HG03159 (cell line): ENCODE measurements at regions not wholly inside any gene's neighbourhood (a gene's known extent, or its start where the extent isn't known, plus 50 kb on each side); places are given as distances from the start of the nearest gene placed in this dataset.
A peak's percentile ranks its signal among the peaks of the same experiment; 100 is the strongest.
"Not testable (repeated sequence)": the region's sequence is repeated elsewhere in the genome, so short reads cannot be mapped to it uniquely, and the experiment has no call there.

Experiments
- ATAC-seq: cut with Tn5 transposase; IDR thresholded peaks from one replicate; pipeline ENCODE4 v1.9.1; 2021; ENCODE audit warnings: mild to moderate bottlenecking, moderate library complexity; ENCODE audit not compliant: unreplicated experiment

DNA sequence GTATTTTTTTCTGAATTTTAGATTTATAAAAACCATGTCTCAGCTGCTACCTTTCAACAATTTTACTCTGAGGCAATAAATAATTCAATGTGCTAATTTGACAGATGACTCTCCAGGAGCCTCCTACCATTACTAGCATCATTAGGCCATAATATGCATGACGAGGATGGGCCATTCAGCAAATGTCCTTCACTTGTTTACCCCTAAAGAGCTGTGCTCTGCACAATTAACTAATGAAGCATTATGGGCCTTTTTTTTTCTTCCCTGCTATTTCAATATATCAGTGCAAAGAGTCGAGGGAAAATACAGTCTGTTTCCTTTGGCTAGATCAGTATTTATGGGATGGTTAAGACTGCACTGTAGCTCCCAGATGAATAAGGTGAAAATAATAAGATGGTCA lies 627.2 kb downstream of the ISL1 start:
- ATAC-seq, result no peak

DNA sequence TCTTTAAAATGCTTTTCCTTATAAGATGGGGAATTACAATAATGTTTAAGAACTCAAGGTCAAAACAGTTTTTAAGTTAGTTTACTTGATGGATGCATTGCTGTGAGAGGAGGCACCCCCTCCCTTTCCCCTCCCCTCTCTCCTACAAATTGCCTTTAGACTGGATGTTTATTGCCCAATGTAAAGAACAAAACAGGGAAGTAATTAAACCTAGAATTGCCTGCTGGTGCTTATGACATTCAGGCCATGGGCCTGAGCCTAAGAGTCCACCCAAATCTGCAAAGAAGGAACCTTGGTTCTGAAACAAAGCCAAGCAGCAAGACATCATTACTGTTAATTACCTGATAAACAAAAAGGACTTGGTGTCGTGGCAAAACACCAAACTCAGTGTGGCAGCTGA lies 630.3 kb downstream of the ISL1 start:
- ATAC-seq, result no peak

DNA sequence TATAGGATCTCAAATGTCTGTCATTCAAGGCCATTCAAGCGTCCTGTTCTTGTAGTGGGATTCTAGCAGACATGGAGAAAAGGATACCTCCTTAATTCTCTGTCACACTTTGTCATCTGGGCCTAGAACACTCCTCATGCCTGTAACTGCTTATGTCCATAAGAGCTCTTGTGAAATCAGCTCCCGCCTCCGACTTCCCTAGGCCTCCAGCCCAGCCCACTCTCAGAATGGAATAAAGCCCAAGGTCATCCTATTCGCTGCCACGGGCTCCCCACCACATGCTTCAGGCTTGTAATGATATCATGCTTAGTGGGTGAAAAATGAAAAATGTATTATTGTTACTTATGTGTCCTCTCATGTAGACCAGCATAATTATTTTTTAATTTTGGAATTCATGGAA lies 632.5 kb downstream of the ISL1 start:
- no peak for ATAC-seq

DNA sequence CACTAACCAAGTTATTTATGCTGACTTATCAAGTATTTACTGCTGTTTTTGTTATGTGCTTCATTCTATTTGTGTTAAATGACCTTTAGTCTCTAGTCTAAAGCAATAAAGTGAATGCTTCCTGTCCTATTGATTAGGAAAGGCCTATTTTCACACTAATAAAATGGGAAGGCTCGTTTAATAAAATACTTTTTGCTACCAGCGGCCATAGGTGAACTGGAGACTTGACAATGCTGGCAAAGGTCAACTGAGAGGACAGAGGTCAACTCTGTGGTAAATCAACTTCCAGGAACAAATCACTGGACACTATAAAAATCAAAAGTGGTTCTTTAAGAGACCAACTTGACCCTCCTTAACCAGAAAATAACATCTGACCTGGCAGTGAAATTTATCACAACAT lies 634.3 kb downstream of the ISL1 start:
- ATAC-seq, result no peak

DNA sequence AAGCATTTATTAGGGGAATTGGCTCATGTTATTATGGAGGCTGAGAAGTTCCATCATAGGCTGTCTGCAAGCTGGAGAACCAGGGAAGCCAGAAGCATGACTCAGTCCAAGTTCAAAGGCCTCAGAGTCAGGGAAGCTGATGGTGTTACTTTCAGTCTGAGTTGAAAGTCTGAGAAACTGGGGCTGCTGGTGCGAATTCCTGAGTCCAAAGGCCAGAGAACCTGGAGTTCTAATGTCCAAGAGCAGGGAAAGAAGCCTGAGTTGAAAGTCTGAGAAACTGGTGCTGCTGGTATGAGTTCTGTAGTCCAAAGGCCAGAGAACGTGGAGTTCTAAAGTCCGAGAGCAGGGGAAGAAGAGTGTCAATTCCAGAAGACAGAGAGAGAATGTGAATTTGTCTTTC lies 641.1 kb downstream of the ISL1 start:
- ATAC-seq, result no peak

DNA sequence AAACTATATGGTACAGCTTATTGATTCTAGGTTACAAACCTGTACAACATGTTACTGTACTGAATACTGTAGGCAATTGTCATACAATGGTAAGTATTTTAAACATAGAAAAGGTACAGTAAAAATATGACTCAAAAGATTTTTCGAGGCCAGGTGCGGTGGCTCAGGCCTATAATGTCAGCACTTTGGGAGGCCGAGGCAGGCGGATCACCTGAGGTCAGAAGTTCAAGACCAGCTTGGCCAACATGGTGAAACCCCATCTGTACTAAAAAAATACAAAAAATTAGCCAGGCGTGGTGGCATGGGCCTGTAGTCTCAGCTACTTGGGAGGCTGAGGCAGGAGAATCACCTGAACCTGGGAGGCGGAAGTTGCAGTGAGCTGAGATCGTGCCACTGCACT lies 646.6 kb downstream of the ISL1 start:
- not testable (repeated sequence) for ATAC-seq

DNA sequence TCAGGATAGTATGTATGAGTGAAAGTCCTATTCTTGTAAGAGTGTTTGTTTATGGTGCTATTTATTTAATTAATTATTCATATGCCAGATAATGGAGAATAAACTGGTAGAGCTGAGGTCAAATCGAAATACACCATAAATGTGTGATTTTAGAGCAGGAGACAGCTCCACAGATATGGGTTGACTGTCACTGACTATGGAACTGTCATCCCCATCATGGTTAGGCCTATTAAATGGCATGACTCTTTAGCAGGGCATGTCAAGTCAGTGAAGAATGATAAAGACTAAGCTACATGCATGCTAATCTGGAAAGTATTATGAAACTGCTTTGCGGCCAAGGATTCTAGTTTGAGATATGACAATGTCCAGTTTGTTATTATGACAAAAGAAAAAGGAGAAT lies 658.6 kb downstream of the ISL1 start:
- ATAC-seq, result no peak

DNA sequence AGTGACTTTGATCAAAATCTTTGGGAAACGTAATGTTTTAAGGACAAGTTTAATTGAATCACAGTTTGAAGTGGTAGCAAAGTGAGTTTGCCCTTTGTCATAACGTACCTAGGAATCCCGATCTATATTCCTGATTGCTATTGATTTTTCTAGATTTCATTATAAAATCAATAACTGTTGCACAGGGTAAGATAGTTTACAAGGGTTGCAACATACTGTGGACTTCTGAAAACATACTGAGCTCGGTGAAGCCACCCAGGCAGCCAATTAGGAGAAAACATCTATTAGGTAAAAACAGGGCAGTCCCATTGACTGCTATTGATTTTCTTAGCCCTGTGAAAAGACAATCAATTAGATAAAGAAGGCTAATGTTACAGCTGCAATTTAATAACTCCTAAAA lies 659.9 kb downstream of the ISL1 start:
- ATAC-seq, result no peak

DNA sequence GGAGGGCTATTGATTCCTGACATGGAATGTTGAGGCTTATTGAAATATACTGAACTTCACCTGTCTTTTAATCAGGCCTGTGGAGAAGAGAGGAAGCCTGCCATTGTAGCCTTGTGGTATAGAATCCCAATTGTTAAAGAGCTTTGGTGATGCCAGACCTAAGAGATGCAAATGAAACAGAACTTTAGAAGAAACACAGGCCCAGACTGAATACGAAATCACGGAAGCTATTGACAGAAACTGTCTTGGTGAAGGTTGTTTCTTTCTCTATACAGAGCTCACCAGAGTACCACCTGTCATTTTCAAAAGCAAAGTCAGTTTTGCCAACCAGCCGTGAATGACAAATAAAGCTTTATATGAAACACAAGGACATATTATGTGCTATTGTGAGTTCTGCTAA lies 660.3 kb downstream of the ISL1 start:
- no peak for ATAC-seq

DNA sequence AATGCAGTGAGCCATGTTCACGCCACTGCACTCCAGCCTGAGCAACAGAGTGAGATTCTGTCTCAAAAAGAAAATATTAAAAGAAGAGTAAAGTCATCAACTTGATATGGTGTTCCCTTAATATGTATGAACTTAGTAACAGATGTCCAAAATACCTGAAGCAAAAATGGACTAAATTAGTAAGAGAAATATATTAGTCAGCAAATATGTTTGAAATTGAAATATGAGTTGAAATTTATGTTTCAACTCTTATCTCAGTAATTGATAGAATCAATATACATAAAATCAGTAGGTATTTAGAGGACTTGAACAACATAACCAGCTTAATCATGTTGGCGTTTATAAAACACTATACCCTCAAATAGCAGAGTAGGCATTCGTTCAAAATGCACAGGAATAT lies 668.5 kb downstream of the ISL1 start:
- no peak for ATAC-seq

DNA sequence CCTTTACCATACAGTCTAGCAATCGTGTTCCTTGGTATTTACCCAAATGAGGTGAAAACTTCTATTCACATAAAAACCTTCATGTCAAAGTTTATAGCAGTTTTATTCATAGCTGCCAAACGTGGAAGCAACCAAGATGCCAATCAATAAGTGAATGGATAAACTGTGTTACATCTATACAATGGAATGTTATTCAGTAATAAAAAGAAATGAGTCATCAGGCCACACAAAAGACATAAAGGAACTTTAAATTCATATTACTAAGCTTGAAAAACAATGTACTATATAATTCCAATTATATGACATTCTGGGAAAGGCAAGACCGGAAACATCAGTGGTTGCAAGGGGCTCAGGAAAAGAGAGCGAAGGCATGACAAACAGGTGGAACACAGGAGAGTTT lies 679.9 kb downstream of the ISL1 start:
- no peak for ATAC-seq

DNA sequence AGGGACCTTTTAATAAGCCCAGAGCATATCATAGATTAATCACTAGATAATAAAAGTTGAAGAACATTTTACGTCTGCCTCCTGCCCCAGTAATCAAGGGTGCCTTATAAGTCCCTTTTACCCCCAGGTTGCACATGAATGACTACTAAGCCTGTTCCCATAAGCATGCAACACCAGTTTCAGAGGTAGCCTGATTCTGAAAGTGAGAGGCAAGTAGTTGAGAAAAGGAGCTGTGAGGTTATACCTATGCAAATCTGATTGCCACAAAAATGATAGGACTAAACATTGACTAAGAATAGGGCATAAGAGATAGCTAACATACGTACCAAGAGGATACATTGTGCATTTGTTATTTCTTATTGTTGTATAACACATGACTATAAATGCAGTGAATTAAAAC lies 681.9 kb downstream of the ISL1 start:
- peak; percentile 58 for ATAC-seq

DNA sequence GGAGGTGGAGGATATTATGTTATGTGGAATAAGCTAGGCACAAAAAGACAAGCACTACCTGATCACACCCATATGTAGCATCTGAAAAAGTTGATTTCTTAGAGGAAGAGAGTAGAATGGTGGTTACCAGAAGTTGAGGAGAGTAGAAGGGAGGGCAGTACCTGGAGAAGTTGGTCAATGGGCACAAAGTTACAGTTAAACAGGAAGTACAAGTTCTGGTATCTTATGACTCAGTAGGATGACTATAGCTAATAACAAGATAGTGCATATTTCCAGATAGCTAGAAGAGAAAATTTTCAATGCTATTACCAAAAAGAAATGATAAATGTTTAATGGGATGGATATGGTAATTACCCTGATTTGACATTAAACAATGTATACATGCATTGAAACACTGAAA lies 686.7 kb downstream of the ISL1 start:
- ATAC-seq, result no peak

DNA sequence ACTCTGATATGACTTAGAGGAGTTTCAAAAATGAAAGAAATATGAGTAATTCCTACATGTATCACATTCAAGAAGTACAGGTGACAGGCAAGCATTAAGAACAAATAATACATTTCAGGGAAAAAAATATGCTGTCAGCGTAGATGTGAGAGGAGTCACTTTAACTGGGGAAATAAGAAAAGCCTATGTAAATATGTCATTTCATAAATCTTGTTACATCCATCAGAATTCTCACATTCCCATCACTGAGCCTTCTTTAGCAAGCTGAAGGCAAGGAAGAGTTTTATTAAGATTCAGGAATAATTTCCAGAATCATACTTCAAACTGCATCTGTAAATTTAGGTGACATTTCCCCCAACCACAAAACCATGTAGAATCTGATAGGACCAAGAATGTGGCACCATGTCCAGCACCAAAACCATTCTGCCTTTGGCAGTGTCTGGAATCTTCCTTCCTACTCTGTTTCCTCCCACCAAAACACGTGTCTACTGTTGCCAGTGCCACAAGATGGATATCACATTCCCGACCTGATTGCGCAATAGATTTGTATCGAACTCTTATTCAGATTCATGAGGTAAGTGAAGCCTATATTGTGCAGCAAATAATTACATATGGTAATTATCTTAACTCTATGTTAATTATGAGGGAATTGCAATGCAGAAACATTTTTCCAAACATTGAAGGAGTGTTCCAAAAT lies 690.9 kb downstream of the ISL1 start:
- no peak for ATAC-seq

DNA sequence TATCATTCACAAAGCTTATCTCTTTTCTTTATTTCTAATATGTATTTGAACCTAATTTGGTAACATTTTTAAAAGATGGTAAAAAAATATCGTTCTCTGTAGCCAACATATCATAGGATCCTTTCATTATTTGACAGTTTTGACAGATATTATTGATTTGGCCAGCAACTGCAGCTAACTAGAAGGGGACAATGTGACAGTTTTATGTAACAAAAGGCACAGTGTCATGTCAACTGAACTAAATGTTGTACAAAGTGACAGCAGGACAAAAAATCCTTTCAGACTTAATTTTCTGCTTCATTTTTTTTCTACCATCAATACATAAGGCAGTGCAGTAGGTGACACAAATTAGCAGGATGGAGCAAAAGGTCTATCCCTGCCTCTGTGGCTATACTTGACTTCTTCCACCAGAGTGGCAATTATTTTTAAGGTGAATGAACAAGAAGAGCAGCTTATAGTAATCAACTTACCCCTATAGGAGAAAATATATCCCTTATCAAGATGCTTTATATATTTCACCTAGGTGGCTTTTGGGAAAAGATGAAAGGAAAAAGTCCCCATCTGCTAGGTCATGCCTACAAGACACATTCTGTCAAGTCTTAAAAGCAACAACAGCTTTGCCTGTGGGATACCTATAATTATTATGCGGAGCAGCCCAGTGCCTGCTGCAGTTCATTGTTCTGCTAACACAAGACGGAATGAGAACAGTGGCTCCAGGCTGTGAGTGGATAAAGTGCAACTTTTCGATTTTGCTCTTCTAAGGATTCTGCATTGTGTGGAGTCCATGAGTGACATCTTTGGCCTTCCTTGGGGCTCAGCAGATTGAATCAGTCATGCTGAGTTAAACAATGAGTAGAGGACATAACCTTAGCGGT lies 694.9 kb downstream of the ISL1 start:
- ATAC-seq, result no peak

DNA sequence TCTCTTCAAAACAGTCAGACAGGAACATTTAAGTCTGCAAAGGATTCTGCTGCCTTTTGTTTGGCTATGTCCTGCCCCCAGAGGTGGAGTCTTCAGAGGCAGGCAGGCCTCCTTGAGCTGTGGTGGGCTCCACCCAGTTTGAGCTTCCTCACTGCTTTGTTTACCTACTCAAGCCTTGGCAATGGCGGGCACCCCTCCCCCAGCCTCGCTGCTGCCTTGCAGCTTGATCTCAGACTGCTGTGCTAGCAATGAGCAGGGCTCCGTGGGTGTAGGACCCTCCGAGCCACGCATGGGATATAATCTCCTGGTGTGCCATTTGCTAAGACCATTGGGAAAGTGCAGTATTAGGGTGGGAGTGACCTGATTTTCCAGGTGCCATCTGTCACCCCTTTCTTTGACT lies 685.4 kb upstream of the ITGA1 start:
- ATAC-seq, result not testable (repeated sequence)

DNA sequence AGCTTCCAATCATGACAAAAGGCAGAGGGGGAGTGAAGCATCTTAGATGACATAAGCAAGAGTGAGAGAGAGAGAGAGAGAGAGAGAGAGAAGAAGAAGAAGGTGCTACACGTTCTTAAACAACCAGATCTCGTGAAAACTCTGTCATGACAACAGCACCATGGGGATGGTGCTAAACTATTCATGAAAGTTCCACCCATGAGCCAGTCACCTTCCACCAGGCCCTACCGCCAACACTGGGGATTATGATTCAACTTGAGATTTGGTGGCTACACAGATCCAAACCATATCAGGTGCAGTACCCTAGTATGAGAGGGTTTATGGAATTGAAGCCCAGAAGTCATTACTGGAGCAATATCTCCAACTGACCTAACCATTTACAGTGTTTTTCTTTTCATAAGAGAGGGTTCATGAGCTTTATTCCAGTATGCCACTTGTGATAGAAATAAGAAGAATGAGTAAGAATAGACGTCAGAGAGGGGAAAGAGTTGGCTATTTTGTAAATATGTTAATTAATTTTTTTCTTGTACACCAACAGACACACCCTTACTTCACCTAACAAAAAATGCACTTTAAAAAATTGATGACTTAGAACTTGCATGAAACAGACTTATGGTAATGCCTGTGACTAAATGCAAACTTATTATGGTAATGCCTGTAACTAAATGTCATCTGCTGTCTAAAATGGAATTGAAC lies 680.4 kb upstream of the ITGA1 start:
- no peak for ATAC-seq

DNA sequence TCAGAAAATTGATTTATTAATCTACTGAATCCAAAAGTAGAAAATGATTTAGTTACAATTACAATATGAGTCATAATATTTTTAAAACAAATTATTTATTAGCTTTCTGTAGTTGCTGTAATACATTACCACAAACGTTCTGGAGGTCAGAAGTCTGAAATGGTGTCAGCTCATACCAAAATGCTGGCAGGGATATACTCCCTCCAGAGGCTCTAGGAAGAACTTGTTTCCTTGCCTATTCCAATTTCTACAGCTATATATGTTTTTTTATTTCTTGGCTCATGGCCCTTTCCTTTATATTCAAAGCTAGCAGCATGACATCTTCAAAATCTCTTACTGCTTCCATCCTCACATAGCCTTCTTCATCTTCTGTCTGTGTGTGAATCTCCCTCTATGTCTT lies 667.9 kb upstream of the ITGA1 start:
- no peak for ATAC-seq

DNA sequence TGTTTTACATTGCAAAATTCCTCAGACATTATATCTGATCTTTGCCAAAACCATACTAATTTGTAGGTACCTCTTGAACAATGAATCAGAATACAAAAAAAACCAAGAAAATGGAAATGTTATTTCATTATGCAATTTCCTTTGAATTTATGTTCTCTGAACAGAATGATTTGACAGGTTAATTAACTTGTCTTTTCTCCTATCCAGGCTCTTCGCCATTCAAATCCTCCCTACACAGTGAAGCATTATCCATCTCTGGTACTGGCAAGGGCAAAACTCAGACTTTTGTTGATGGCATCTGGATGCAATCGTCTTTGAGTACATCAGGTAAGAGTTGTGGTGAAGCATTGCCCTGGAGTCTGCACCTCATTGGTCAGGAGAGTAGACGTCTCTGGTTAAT lies 655.7 kb upstream of the ITGA1 start:
- ATAC-seq, result no peak

DNA sequence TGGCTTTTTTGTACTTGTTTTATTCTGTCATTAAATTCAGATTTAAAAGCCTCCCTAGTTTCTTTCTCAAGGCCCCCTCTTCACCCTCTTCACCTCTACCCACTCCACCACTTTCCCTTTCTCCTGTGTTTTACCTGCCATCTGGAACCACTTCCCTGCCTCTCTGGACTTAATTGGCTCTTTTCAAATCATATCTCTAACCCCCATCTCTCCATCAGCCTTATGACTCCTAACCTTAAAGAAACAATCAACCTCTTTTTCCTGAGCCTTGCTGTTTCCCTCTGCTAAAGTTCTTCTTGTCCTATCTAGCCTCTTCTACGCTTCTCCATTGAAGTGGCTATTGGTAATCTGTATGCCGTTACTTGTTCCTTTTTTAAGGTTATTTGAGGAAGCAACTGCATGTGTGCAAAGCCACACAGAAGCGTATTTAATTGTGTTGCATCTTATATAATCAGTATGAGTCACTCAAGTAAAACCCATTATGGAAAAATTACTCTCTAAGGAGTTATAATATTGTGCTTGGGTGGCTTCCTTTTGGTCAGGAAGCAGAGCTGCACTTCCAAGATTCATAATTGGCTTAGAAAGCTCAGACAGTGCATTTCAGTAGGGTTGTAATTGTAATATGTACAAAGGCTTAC lies 653.6 kb upstream of the ITGA1 start:
- no peak for ATAC-seq

DNA sequence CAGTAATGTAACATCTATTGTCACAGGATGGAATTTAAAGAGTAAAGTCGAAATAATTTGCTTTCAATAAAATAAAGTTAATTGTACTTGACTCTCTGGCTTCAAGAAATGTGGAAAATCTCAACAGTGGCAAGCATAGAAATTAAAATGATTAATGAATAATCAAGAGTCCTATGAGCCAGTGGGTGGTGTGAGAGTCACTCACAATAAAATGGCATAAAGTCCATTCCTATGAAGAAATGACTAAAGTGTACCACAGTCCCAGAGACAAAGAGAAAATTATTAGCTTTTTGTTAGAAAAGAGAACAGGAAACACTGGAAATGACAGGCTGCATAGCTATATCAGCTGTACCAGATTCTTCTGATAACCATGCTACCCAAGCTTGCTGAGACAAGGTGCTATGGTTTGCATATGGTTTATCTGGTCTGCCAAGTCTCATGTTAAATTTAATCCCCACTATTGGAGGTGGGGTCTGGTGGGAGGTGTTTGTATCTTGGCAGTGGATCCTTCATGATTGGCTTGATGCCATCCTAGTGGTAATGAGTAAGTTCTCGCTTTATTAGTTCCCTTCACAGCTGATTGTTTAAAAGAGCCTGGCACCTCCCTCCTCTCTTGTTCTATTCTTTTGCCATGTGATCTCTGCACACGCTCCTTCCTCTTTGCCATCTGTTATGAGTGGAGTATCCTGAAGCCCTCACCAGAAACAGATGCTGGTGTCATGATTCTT lies 647.7 kb upstream of the ITGA1 start:
- no peak for ATAC-seq
